Activated naive CD8-positive, alpha-beta T cell treated with anti-CD3 and anti-CD28 coated beads, Interleukin-2, amount 10 ng/mL, durations not matched to agents 7 days and 5 days (primary cell): ENCODE measurements at regions not wholly inside any gene's neighbourhood (a gene's known extent, or its start where the extent isn't known, plus 50 kb on each side); places are given as distances from the start of the nearest gene placed in this dataset.

Experiments
- ATAC-seq: fragments of 150-1000 bp; cut with Tn5 transposase; one replicate; pipeline ENCODE4 v1.10.0; 2021; ENCODE audit warnings: low read depth, moderate library complexity
- POLR2A ChIA-PET: fragments of 350-600 bp; sonication (Branson Sonifier 250); formaldehyde crosslinking; loops from one replicate; lab custom pipeline; 2021; ENCODE audit warnings: antibody characterized with exemption; lab: Charles Lee
- DNase-seq: peaks from one replicate; pipeline ENCODE4 v3.0.0; 2021
- H3K27ac Mint-ChIP-seq: one replicate; pipeline ENCODE4 v1.8.0; 2022; ENCODE audit warnings: mild to moderate bottlenecking, mixed read lengths
- H3K27me3 Mint-ChIP-seq: one replicate; pipeline ENCODE4 v1.8.0; 2022; ENCODE audit warnings: mild to moderate bottlenecking, moderate library complexity, mixed read lengths
- H3K36me3 Mint-ChIP-seq: one replicate; pipeline ENCODE4 v1.8.0; 2021; ENCODE audit warnings: mild to moderate bottlenecking, mixed read lengths
- H3K4me1 Mint-ChIP-seq: one replicate; pipeline ENCODE4 v1.8.0; 2021; ENCODE audit warnings: mixed read lengths
- H3K4me3 Mint-ChIP-seq: one replicate; pipeline ENCODE4 v1.8.0; 2022; ENCODE audit warnings: mild to moderate bottlenecking, moderate library complexity, mixed read lengths
- H3K9me3 Mint-ChIP-seq: one replicate; pipeline ENCODE4 v1.8.0; 2021; ENCODE audit warnings: mixed read lengths

DNA sequence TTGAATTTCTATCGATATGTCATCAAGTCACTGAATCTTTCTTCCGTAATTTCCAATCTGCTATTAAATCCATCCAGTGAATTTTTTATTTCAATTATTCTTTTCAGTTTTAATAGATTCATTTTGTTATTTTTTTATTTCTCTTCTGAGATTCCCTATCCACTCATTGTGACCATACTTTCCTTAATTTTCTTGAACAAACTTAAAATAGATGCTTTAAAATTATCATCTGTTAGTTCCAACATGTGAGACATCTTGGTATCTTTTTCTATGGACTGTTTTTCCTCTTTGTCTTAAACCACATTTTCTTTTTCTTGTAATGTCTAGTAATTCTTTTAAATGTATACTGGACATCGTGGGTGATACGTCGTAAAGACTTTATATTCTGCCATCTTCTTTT is 236.6 kb upstream of the TLE3 start:
- Mint-ChIP-seq H3K36me3 (peaks cover 9% of the 10 kb centered on the region), H3K4me3 (no peak overlapping the region), H3K9me3 (peaks cover 23% of the 10 kb centered on the region), H3K4me1 (peaks cover 5% of the 10 kb centered on the region), H3K27ac (no peak overlapping the region), H3K27me3 (peaks cover 22% of the 10 kb centered on the region)
- POLR2A ChIA-PET = no interaction called here
- ATAC-seq (no peak), DNase-seq (no peak)

DNA sequence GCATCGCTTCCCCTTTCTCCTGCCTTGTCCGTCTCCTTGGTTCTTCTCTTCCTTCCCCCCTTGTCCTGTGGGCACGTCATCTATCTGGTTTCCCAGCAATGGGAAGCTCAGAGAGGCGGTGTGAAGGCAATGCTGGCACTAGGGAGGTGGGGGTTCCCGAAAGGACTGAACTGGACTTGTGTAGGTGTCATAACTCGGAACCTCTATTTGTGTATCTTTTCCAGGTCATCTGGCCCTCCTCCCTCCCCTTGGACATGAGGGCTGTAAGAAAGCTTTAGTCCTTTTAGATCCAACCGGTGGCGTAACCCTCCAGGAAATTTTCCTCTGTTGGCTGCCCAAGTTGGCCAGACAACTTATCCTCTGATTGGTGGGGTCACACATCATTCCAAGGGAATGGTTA is 231.5 kb upstream of the TLE3 start:
- Mint-ChIP-seq H3K27ac (no peak overlapping the region), H3K9me3 (peaks cover 10% of the 10 kb centered on the region), H3K27me3 (peaks cover 43% of the 10 kb centered on the region), H3K4me3 (no peak overlapping the region), H3K36me3 (peaks cover 5% of the 10 kb centered on the region), H3K4me1 (peaks cover 6% of the 10 kb centered on the region)
- DNase-seq = no peak
- POLR2A ChIA-PET = no interaction called here
- ATAC-seq = no peak

DNA sequence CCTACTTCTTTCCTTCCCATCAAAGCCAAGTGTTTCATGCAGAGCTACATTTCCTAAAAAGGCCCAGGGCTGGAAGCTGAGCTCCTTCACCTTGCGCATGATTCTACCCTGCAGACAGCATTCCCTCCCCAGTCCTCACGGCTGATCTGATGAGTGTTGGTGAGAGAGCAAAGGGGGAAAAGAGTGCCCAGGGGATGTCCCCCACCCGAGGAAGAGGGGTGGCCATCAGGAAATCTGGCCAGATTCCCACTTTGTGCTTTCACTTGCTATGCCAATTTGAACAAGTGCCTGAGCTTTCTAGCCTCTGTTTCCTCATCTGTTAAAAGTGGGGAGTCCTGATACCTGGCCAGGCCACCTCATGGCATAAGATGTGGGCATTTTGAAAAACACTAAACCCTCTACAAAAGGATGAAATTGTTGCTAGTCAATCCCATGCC is 231.0 kb upstream of the TLE3 start:
- H3K27me3 Mint-ChIP-seq = peaks cover 39% of the 10 kb centered on the region
- H3K4me3 Mint-ChIP-seq = no peak overlapping the region
- ATAC-seq = no peak
- DNase-seq = no peak
- no peak overlapping the region for H3K27ac Mint-ChIP-seq
- peaks cover 6% of the 10 kb centered on the region for H3K4me1 Mint-ChIP-seq
- peaks cover 5% of the 10 kb centered on the region for H3K36me3 Mint-ChIP-seq
- peaks cover 9% of the 10 kb centered on the region for H3K9me3 Mint-ChIP-seq
- POLR2A ChIA-PET = no interaction called here

DNA sequence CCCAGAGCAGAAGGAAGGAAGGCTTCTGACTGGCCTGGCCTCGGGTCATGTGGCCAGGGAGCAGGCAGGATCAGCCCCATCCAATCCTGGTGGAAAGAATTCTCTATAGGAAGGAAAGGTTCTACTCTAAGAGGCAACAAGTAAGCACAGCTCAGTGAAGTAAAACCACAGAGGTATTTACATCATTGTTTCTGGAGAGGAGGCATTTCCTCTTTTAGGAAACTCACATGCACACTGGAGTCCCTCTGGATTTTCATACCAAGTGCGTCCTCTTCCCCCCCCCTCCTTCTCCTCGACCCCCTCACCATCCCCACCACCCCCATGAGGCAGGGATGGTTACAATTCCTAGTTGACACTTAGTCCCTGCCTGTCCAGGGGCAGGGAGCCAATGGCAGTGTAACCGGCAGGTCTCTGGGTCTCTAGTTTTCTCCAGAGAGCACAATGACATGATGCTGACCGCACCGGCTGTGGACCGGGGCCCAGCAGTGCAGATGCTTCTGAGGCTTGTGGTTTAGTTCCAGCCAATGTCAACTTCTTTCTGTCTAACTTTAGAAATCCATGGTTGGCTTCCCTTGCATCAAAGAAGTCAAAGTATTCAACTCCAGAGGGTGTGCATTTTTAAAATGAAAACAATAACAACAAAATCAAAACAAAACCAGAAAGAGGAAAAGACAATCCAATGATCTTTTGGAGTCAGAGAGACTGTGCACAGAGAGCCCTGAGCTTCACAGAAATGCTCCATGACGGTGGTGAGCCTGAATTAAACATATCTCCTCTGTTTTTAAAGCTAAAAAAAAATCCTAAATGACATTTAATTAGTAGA is 230.3 kb upstream of the TLE3 start:
- POLR2A ChIA-PET = no interaction called here

DNA sequence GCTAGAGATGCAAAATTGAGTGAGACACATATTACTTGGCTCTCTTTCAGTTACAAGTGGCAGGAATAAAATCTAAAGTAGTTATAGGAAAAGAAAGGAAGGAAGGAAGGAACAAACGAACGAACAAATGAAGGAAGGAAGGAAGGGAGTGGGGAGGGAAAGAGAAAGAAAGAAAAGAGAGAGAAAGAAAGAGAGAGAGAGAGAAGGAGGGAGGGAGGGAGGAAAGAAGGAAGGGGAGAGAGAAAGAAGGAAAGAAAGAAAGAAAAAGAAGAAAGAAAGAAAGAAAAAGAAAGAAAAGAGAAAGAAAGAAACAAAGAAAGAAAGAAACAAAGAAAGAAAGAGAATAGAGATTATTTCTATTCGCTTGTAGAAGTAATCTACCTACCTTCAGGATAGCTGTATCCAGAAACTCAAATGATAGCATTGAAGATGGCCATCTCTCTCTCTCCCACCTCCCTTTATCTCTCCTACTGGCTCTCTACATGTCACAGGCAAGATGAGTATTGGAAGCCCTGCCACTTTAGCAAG is 229.7 kb upstream of the TLE3 start:
- Mint-ChIP-seq H3K4me3 (no peak overlapping the region), H3K9me3 (peaks cover 6% of the 10 kb centered on the region), H3K27ac (no peak overlapping the region), H3K27me3 (peaks cover 38% of the 10 kb centered on the region), H3K4me1 (peaks cover 6% of the 10 kb centered on the region), H3K36me3 (peaks cover 5% of the 10 kb centered on the region)
- POLR2A ChIA-PET = no interaction called here
- DNase-seq (no peak), ATAC-seq (no peak)

More for the DNA sequence above, 230.3 kb upstream of the TLE3 start:
- Mint-ChIP-seq H3K36me3 (peaks cover 5% of the 10 kb centered on the region), H3K9me3 (peaks cover 6% of the 10 kb centered on the region), H3K4me3 (no peak overlapping the region), H3K27me3 (peaks cover 38% of the 10 kb centered on the region), H3K27ac (no peak overlapping the region), H3K4me1 (peaks cover 6% of the 10 kb centered on the region)
- DNase-seq (no peak), ATAC-seq (no peak)

DNA sequence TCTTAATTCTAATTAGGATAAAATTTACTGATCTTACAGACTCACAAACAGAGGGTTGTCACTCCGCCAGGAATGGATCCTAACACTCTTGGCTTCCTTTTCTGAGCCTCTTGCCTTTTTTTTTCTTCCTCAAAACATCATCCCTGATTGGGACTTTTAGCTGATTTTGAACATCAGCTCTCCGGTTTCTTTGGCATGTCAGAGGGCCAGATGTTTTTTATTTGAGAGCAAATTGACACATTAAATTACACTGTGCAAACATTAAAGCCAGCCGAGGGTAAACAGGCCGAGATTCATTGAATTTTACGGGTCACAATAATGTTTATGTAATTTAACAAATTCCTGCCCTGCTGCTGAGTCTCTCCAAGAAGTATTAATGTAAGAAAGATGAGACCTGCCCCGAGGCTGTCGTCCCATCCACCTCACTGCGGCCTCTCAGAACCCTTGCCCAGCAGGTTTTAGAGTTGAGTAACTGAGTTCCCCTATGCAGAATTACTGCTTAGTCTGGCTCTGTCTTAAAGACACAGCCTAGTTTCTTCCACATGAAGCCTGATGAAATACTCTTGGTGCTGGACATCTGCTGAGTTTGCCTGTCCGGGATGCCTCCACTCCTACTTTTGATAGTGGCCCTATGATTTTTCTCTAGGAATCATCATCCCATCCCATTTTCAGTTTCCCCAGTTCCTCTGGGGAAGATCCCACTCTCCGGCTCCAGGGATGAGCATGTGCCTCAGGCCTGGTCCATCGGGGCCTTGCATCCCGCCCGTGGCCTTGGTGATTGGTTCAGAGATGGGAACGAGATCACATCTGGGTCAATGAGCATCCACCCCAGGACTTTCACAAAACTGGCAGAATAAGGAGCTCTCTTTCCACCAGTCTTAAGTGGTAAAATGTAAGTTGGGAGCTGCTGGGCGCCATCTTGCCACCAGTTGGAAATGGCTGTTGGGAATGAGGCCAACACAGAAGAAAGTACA is 226.6 kb upstream of the TLE3 start:
- no peak for ATAC-seq
- H3K27ac Mint-ChIP-seq = no peak overlapping the region
- peaks cover 2% of the 10 kb centered on the region for H3K36me3 Mint-ChIP-seq
- peaks cover 13% of the 10 kb centered on the region for H3K4me1 Mint-ChIP-seq
- H3K4me3 Mint-ChIP-seq = no peak overlapping the region
- H3K27me3 Mint-ChIP-seq = peaks cover 34% of the 10 kb centered on the region
- H3K9me3 Mint-ChIP-seq = peaks cover 1% of the 10 kb centered on the region
- POLR2A ChIA-PET = no interaction called here
- DNase-seq = no peak

DNA sequence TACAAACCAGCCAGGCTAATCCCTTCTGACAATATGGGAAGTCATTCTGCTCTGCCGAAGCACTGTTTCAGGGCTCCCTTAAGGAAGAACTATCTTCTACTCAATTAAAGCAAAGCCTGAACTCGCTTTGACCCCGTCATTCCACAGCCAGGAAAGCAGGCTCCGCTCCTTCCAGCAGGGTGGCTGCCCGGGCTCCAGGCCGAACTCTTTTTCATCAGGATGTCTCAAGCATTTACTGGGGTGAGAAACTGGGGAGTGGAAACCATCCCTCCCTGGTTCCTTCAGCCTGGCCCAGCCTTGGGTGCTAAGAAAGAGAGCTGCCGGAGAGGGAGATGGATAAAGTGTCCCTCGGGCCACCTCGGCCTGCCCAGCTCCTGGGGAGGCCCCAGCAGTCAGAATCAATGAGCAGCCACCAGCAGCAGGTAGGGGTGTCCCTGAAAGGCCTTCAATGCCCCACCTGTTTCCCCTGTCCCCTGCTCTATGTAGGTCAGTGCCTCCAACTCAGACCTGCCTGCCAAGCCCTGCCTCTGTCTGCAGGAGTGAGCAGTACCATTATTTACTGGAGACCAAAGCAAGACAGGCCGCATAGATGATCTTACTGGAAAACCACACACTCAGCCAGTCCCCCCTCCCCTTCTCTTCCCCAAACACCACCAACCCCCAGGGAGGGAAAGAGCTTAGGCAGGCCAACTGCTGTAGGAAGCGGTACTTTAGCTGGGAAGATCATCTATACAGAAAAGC is 225.6 kb upstream of the TLE3 start:
- Mint-ChIP-seq H3K27ac (no peak overlapping the region), H3K27me3 (peaks cover 34% of the 10 kb centered on the region), H3K4me3 (no peak overlapping the region), H3K36me3 (peaks cover 2% of the 10 kb centered on the region), H3K4me1 (peaks cover 21% of the 10 kb centered on the region), H3K9me3 (peaks cover 1% of the 10 kb centered on the region)
- DNase-seq (no peak), ATAC-seq (no peak)
- POLR2A ChIA-PET = no interaction called here

DNA sequence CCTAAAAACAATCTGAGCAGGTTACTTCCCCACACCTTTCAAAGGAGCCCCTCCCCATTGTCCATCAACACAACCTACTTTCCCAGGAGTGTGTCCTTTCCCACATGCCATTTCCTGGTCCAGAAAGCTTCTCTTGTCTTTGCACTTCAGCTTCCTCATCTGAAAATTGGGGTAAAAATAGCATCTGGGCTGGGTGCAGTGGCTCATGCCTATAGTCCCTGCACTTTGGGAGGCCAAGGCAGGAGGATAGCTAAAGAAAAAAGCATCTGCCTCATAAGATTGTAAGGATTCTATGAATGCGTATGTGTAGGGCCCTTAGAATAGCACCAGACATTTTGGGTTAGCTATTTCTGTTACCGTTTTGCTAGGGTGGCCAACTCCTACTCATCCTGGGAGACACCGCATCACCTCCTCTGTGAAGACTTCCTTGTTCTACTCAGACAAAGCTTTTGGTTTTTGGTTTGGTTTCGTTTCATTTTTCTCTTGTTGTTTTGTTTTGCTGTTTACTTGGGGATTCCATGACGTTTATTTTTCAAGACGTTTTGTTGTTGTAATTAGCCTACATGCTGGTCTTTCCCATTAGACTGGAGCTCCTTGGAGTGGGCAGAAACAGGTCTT is 224.4 kb upstream of the TLE3 start:
- H3K27ac Mint-ChIP-seq = no peak overlapping the region
- peaks cover 2% of the 10 kb centered on the region for H3K36me3 Mint-ChIP-seq
- H3K4me3 Mint-ChIP-seq = no peak overlapping the region
- H3K4me1 Mint-ChIP-seq = peaks cover 17% of the 10 kb centered on the region
- DNase-seq = no peak
- no peak for ATAC-seq
- peaks cover 26% of the 10 kb centered on the region for H3K27me3 Mint-ChIP-seq
- peaks cover 1% of the 10 kb centered on the region for H3K9me3 Mint-ChIP-seq
- POLR2A ChIA-PET = no interaction called here

DNA sequence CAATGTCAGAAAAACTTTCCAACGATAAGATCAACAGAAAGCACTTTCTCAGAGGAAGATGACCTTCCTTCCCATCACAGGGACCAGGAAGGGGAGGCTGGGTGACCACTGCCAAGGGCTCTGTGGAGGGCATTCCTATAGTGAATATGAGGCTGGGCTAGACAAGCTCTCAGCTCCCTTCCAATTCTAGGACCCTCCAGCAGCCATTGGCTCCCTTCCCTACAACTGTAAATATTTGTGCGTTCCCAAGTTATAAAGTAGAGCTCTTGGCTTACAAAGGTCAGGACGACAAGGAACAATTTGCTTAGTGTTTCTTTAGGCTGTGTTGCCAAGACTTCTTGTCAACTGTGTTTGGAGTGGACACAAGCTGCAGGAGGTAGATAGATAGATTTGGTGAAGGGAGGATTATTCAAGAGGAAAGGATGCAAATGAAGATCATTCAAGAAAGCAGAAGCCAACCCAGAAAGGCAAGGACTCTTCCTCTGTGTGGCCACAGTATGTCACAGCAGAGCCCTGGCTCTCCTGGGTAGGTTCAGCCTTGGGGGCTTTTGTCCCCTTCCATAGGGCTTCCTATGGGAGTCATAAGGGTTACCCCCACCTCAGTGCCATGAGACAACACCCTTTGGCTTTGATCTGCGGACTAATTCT is 223.6 kb upstream of the TLE3 start:
- DNase-seq (no peak), ATAC-seq (no peak)
- Mint-ChIP-seq H3K36me3 (peaks cover 2% of the 10 kb centered on the region), H3K27ac (no peak overlapping the region), H3K4me1 (peaks cover 17% of the 10 kb centered on the region), H3K27me3 (peaks cover 21% of the 10 kb centered on the region), H3K4me3 (no peak overlapping the region), H3K9me3 (peaks cover 1% of the 10 kb centered on the region)
- POLR2A ChIA-PET = no interaction called here

DNA sequence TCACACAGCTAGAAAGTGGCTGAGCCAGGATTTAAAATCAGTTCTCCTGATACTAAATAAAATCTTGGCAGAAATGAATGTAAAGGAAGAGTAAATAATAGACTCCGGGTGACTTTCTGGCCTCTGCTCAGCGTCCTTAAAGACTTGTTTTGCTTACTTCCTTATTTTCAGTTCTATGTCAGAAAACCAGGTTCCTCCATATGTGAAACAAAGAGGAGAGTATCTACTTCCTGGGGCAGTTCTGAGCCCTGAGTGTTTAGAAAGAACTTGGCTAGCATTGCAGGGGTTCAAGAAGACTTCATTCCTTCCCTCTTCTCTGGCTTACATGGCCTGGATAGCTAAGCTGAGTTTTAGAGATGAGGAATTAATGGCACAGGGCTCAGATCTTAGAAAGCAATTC is 222.8 kb upstream of the TLE3 start:
- no peak for DNase-seq
- Mint-ChIP-seq H3K4me1 (peaks cover 17% of the 10 kb centered on the region), H3K36me3 (peaks cover 2% of the 10 kb centered on the region), H3K27ac (no peak overlapping the region), H3K9me3 (peaks cover 1% of the 10 kb centered on the region), H3K27me3 (peaks cover 18% of the 10 kb centered on the region), H3K4me3 (no peak overlapping the region)
- ATAC-seq = no peak
- POLR2A ChIA-PET = no interaction called here

DNA sequence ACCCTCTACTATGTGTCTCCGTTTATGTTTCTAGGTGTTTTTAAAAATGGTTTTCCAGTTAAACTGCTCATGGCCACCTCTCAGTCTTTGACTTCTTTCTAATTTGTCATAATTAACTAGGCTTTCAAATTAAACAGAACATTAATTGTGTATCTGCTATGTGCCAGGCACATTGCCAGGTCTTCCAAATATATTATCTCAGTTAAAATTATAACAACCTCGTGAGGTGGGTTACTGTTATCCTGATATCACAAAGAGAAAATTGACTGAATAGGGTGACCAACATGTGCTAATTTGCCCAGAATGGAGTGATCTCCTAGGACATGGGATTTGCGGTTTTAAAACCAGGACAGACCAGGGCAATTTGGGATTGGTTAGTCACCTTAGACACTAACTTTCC is 222.4 kb upstream of the TLE3 start:
- Mint-ChIP-seq H3K36me3 (peaks cover 2% of the 10 kb centered on the region), H3K27ac (no peak overlapping the region), H3K9me3 (peaks cover 1% of the 10 kb centered on the region), H3K27me3 (peaks cover 18% of the 10 kb centered on the region), H3K4me1 (peaks cover 17% of the 10 kb centered on the region), H3K4me3 (no peak overlapping the region)
- no peak for DNase-seq
- POLR2A ChIA-PET = no interaction called here
- ATAC-seq = no peak

DNA sequence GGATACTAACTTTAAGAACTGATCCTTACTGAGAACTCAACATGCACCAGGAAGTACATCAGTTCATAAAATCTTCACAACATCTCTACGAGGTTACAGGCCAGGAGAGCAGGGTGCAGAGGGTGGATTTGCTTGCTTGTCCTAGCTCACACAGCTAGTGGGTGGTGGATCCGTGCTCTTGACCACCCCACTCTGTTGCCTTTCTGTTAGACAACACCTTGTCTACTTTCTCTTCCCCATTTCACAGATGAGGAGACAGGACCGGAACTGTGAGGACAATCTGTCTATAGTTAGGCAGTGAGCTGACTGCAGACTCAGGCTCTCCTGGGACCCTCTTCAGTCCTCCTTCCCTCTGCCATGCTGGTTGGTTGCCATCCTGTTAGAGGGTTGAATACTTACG is 221.7 kb upstream of the TLE3 start:
- Mint-ChIP-seq H3K27ac (no peak overlapping the region), H3K36me3 (peaks cover 2% of the 10 kb centered on the region), H3K4me1 (peaks cover 17% of the 10 kb centered on the region), H3K27me3 (peaks cover 18% of the 10 kb centered on the region), H3K4me3 (no peak overlapping the region), H3K9me3 (peaks cover 1% of the 10 kb centered on the region)
- POLR2A ChIA-PET = no interaction called here
- DNase-seq (no peak), ATAC-seq (no peak)
